ENCODE measurements at regions not wholly inside any gene's neighbourhood (a gene's known extent, or its start where the extent isn't known, plus 50 kb on each side); places are given as distances from the start of the nearest gene placed in this dataset.

GRCh38 chr12:107511292-107511691 is 174.3 kb upstream of the PWP1 start:
- no peak for TF ChIP-seq CTCF (IDR thresholded peaks at IDR 0.05)
- no peak for TF ChIP-seq POLR2A (IDR thresholded peaks at IDR 0.05)

All from Peyer's patch (tissue), 4 donors.